GM18870 (cell line): ENCODE measurements at regions not wholly inside any gene's neighbourhood (a gene's known extent, or its start where the extent isn't known, plus 50 kb on each side); places are given as distances from the start of the nearest gene placed in this dataset.
"Not testable (repeated sequence)": the region's sequence is repeated elsewhere in the genome, so short reads cannot be mapped to it uniquely, and the experiment has no call there.

Source experiments
- ATAC-seq: cut with Tn5 transposase; IDR thresholded peaks from one replicate; pipeline ENCODE4 v1.9.1; 2021; ENCODE audit warnings: moderate library complexity; ENCODE audit not compliant: unreplicated experiment

DNA sequence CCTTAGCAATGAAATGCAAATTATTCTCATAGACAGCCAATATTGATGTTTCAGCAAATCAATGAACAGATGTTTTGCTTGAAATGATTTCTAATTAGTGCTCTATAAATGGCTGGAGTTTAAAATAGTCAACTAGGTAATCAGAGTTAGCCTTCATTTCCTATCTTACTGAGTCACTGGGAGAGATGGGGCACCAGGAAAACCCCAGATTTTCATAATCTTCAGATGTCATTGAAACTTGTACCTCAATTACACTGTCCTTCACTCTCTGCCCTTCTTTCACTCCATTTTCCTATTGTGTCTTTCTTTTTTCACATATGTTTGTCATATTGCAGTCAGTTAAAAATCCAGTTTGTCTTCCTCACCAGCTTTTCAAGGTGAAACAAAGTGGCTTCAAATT, 92.7 kb downstream of the C12orf75 start:
- ATAC-seq = no peak

DNA sequence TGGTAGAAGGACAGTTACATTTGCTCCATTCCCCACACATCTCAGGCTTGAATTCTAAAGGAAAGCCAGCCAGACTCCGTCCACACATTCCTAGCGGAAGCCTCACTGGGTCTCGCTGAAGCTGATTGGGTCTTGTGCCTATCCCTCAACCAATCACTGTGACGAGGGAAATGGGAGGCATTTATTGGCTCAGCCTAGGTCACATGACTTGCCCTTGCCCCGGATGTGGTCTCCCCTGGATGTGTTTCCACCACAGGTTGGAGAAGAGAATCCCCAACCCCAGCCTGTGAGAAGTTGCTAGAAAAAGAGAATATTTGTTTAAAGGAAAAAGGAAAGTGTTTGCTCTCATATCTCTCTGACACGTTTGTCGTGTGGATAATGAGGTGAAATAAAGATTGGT, 93.4 kb downstream of the C12orf75 start:
- no peak for ATAC-seq

DNA sequence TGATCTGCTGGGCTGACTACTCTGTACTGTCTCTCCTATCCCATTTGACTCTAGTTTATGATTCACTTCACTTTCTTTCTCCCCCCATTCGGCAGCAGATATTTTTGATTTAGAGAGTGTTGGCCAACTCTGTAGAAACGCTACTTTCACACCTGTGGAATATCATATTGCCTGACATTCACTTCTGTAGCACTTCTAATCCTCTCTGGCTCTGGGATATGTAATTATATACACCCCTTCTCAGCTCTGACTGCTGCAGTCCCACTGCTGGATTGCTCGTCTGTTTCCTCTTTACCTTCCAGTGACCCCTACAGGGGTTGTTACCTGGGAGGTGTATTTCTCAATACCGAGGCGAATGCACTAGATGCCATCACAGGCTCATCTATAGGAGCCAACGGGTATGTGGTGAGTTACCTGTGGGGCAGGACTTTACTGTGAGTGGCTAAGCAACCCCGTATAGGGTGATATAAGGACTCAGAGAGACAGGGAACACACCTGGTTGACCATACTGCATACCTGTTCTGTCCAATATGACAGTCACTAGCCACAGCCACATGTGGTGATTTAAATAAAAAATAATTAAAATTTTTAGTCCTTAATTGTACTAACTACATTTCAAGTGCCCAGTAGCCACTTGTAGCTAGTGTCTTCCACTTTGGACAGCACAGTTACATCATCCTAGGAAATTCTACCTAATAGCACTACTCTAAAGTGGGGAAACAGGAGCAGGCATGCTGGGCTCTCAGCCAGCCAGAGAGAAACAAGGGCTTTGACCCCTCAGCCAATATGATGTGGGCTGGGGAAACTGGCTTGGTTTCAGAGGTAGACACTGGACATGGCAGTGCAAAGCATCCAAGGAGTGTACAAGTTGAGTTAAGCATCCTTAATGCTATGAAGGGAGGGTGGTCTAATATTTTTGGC, 95.0 kb downstream of the C12orf75 start:
- ATAC-seq = no peak

DNA sequence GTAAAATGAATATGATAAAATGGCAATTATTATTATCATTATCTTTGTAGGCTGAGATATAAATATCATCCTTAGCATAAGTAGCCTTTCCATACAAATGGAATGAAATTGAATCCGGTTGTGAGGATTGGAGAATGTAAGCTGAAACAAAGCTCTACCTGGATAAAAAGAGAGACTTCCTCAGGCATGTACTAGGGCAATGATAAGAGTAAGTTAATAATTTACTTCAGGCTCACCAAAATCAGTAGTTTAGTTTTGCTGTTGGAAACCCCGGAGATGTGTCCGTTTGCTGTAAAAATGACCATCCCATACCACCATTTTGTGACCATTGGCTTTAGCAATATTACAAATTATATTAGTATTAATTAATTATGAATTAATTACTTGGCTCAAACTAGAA, 96.3 kb downstream of the C12orf75 start:
- ATAC-seq = no peak

DNA sequence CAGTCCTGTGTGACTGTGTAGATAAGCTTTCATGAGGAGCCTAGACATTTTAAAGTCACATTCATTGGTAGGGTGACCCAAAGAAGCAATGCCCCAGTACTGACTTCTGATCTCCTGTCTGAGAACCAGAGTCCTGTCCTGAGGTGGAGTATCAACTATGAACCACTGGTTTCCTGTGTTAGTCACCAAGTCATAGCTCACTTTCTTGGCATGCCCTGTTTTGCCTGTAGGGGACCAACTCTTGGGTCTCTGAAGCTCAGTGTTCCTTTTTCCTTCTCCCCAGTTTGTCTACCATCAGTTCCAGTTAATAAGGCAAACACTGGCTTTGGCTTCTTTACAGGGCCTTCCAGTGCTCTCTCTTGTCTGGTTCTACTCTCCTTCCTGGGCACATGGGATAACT, 97.4 kb downstream of the C12orf75 start:
- no peak for ATAC-seq

DNA sequence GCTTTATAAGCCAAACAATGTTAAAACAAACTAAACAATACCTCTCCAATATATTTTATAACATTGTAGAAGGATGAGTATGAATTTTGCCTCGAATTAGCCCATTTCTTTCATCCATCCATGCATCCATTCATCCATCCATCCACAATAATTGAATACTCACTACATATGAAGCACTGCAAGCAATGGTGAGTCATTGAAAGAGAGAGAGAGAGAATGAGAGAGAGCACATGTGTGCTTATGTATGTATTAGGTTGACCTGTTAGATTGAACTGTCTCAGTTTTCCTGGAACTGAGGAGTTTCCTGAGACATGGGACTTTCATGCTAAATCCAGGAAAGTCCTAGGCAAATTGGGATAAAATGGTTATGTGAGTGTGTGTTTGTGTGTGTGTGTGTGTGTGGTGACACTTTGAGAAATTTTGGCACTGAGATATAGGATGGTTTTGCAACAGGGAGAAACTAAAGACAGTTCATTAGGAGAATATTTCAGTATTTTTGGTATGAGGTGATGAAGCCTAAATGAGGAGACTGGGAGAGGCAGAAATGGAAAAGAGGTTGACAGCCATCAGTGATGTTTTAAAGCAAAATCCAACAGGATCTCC, 98.4 kb downstream of the C12orf75 start:
- ATAC-seq = no peak

DNA sequence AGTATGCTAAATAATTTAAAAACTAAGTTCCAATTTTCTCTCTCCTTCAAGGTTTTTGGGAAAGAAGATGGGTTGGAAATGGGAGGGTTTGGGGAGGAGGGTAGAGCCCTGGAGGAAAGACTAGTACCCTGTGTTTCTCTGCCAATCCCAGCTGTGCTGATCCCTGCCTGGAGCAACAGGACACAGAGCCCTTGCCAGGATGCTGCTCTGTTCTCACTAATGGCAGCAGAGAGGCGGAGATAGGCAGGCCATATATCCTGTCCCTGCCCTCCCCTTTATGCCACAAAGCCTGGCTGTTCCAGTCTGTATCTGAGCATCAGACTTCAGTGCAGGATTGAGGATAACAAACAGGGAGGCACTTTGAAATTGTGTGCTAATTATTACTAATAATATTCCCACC, 99.0 kb downstream of the C12orf75 start:
- ATAC-seq = no peak

DNA sequence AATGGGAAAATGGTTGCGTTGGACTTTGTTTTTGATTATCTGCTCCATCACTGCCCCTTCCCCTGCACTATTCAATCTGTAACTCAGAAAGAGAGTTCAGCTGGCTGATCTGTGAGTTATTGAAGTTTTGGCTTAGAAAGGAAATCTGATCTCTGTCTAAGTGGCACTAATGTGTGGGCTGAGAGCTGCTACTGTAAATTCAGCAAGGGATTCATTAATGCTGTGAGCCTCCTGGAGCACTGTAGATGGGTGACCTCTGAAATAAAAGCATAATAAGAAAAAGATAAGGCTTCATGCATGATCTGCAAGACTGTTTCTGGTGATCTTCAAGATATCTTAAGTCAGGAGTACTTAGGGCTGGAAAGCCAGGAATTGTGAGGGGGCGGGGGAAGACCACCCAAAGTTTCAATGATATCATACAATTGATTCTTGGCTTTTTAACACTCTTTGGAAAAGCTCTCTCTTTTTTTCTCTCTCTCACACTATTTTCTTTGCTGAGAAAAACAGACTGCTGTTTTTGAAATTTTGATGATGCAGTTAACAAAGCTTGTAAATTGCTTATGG, 101.1 kb downstream of the C12orf75 start:
- ATAC-seq = no peak

DNA sequence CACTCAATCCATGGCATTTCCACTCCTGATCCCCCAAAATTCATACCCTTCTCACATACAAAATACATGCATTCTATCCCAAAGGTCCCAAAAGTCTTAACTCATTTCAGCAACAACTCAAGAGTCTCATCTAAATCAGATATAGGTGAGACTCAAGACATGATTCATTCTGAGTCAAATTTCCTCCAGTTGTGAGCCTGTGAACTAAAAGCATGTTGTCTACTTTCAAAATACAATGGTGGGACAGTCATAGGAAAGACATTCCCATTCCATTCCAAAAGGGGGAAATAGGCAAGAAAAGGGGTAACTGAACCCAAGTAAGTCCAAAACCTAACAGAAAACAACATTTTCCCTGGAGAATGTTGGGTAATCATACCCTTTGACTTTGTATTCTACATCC, 103.3 kb downstream of the C12orf75 start:
- no peak for ATAC-seq

DNA sequence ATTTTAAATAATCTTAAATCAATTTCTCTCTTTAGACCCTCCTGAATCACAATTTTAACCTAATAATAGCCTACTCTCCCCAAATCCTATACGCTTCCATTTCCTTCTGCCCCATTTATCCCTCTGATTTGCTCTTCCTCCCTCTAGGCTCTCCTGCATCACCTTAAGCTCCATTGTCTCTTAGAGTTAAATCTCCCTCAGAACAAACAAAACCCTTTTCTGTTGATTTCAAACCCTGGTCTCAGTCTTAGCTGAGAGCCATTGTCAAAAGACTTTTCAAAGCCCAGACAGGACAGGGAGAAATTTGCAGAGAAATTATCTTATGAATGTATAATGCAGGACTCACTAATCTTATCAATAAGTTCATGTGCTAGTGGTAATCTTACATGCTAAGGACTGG, 106.1 kb downstream of the C12orf75 start:
- ATAC-seq = no peak

DNA sequence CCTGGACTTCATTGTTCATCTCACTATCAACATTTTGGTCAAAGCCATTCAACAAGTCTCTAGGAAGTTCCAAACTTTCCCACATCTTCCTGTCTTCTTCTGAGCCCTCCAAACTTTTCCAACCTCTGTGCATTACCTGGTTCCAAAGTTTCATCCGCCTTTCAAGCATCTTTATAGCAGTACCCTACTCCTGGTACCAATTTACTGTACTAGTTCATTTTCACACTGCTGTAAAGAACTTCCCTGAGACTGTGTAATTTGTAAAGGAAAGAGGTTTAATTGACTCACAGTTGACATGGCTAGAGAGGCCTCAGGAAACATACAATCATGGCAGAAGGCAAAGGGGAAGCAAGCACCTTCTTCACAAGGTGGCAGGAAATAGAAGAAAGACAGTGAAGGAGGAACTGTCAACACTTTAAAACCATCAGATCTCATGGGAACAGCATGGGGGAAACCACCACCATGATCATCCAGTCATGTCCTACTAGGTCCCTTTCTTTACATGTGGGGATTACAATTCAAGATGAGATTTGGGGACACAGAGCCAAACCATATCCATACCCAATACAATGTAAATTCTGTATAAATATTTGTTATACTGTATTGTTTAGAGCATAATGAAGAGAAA, 109.7 kb downstream of the C12orf75 start:
- no peak for ATAC-seq

DNA sequence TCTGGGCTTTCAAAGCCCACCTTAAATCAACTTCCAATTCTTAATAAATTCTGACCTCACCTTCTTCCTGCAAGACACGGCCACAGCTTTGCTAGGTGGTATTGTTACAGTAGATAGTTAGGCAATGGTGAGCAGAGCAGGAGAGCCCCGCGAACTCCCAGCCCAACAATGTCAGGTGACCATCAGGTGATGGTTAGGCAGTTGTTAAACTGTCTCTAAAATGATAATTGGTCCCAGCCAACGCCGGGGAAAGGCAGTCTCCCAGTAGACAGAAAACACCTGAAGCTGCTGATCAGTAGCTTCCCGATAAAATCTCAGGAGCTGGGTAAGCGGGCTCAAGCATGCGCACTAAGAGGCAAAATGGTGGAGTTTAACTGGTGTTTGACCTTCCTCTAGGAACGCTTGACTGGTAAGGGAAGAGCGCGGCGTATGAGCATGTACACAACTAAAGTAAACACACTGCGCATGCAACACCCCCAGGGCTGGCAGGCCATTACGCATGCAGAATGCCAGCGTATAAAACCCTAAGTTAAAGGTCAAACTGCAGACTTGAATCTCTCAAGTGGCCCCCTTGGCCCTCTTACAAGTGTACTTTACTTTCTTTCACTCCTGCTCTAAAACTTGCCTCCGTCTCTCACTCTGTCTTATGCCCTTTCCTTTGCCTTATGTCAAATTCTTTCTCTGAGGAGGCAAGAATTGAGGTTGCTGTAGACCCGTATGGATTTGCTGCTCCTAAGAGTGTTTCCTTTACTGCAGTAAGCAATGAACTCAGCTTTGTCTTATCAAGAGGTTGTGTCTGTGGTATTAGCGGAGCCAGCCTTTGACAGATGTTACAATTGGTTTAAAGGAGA, 113.5 kb downstream of the C12orf75 start:
- ATAC-seq = no peak

DNA sequence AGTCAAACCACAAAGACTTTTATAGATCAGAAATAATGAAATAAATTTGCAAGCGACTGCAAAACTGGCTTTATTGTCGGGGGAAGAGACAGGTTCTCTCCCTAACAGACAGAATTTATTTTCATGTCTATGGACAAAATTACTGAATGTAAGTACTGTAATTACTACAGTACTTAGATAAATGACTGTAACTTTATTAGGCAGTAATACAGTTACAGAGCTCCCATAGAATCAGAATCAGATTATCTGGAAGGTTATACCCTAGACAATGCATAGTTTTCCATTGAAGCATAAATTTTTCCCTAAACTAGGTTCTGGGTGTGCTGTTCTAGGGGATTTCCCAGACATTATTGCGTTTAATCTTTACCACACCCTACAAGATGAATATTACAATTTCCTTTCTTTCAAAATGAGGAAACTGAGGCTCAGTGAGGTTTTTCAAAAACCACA, 114.2 kb downstream of the C12orf75 start:
- ATAC-seq = no peak

DNA sequence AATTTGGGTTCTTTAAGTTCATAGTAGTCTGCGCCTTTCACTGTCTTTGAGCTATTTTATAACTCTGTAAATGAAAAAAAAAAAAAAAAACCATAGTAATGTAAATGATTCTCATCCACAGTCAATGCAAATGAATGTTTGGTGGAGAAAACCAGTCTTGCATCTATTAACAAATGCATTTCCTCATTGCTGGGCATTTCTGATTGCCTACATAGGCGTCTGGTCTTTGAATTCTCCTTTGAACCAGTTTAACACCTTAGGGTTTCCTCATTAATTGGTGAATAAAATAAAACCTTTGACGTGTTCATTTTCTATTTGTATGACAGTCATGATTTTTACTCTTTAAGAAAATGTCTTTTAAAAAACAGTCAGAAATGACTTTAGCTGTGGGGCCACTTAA, 114.8 kb downstream of the C12orf75 start:
- ATAC-seq = no peak

DNA sequence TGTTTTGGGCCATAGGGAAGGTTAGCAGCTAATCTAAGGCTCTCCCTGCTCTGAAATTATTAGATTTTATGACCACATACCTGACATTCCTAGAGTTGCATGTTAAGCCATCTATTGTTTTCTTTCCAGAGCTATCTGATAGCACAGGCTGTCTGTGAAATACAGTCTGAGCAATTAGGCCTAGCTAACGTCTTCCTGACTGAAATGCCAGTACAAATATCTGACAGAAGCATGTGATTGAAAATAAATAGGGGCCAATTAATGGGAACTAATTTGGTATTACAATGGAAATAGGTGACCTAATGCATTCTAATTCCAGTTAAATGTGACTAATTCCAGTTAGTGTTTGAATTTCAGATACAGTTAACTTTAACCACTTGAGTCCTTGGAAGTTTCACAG, 115.2 kb downstream of the C12orf75 start:
- no peak for ATAC-seq

DNA sequence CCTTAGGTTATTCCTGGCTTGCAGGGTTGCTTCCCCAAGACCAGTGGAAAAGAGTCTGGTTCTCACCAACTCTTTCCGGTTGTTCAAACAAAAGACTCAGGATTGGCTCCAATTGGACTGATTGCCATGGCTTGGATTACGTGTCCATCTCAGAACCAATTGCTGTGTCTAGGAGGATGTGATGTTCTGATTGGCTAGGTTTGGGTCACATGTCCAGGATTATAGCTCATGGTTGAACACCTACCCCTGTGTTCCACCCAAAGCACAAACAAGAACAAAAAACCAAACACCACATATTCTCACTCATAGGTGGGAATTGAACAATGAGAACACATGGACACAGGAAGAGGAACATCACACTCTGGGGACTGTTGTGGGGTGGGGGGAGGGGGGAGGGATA, 116.0 kb downstream of the C12orf75 start:
- ATAC-seq = not testable (repeated sequence)

DNA sequence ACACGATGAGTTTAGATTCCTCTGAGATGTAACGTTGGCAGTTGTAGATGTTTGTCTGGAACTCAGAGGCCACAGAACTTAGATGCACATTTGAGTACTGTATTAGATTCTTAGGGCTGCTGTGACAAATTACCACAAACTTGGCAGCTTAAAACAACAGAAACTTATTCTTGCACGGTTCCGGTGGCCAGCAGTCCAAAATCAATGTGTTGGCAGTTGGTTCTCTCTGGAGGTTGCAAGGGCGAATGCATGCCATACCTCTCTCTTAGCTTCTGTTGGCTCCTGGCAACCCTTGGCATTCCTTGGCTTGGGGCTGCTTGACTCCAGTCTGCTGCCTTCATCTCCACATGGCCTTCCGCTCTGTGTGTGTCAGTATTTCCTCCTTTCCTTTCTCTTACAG, 118.9 kb downstream of the C12orf75 start:
- no peak for ATAC-seq

DNA sequence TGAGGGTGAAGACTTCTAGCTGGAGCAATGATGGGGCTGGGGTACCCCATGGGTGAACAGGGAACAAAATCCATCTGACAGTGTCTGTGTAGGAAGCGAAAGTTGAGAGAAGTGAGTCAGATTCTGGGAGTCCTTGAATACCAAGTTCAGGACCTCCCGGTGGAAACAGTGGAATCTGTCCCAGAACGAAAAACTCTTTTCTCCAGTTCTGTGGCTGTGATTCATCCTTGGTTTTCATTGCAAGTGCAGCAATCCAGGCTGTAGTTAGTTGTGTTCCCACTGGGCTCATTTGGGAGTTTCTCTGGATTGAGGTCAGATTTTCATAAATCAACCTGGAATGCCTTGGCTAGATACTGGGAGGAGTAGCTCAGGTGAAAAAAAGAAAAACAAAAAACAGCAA, 120.7 kb downstream of the C12orf75 start:
- no peak for ATAC-seq

DNA sequence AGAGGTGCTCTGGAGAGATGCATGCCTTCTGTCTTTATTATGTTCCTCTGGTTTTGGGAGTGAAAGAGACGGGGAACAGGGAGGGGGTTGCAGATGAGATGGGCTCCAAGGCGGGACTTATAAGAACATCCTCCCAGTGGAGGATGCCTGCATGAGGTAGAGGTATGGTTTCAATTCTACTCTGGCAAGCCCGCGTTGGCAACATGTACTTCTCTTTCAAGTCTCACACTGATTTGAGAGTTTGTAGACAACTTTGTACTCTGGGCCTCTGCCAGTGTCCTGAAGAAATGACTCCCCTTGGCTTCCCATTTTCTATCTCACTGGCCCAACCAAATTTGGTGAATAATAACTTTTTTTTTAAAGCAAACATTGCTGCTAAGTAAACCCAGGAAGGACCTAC, 121.3 kb downstream of the C12orf75 start:
- ATAC-seq = no peak

DNA sequence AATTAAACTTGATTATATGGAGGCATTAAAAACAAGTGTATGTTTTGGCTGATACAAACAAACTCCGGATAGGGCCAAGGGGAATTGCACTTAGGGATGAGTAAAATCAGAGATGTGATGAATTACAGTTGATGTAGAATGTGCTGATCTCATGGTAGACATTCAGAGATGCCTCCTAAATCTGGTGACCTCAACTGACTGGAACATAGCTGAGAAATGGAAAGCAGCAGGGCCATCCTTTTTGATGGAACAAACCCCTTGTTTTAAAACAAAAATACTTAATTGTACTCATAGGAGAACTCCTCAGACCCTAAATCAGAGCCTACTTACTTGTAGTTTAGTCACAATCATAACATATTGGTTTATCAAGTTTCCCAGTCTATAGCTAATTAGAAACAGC, 122.8 kb downstream of the C12orf75 start:
- no peak for ATAC-seq

DNA sequence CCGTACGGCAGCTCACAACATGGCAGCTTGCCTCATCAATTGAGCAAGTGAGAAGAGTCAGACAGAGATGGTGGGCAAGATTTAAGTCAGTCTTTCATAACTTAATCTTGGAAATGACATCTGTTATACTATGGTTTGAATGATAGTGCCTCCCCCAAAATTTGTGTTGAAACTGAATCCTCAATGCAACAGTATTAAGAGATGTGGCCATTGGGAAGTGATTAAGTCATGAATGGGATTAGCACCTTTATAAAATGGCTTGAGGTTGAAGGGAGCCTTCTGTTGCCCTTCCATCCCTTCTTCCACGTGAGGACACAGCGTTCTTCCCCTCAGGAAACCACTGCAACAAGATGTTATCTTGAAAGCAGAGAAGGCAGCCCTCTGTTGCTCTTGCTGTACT, 124.2 kb downstream of the C12orf75 start:
- ATAC-seq = no peak
